Endothelial cell of hepatic sinusoid (primary cell): ENCODE measurements at regions not wholly inside any gene's neighbourhood (a gene's known extent, or its start where the extent isn't known, plus 50 kb on each side); places are given as distances from the start of the nearest gene placed in this dataset.
"Not testable (repeated sequence)": the region's sequence is repeated elsewhere in the genome, so short reads cannot be mapped to it uniquely, and the experiment has no call there.

Experiments
- in situ Hi-C: cut with HindIII; loops from 2 replicates; pipeline ENCODE4 v1.10.0; 2017; ENCODE audit warnings: low sequenced_read_pairs

DNA sequence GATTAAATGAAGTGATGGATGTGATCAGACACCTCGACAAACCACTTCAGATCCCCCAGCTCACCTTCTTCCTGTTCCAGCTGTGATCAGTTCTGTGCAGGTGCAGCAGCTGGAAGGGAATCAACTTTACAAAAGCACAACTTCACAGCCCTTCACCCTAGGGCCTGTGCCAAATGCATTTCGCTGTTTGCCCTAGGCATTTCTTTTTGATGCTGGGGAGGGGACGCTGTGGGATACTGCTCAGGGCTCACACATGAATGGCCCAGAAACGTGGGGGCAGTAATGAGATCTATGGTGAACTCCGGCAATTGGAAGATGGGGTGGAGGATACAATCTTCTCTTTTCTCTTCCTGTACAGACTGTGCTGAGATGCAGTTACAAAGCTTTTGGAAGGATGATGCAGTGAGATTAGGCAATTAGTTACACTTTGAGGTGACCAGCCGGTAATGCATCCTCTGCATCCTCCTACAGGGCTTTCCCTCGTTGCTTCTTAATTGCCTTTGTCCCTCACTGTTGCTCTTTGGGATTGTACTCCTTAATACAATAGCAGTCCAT, 215.1 kb upstream of the PITX2 start:
- in situ Hi-C loops, result no loop called here

DNA sequence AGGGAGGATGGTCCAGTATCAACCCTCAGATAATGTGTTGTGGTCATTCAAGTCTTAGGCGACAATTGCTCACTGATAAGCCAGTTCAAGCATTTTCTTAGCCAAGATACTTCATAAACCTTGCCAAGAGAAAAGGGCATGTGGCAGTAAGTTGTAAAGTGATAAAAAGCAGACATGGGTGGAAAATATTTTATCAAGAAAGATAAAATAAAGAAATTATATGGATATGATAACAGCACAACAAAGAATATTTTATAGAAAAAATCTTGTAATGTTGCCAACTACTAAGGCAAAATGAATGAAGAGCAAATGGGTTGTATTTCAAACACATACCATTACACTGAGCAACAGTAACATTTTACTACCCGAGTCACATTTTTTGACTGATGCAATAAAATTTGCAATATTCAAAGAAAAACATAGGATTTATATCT, 217.4 kb upstream of the PITX2 start:
- in situ Hi-C loops, result no loop called here

DNA sequence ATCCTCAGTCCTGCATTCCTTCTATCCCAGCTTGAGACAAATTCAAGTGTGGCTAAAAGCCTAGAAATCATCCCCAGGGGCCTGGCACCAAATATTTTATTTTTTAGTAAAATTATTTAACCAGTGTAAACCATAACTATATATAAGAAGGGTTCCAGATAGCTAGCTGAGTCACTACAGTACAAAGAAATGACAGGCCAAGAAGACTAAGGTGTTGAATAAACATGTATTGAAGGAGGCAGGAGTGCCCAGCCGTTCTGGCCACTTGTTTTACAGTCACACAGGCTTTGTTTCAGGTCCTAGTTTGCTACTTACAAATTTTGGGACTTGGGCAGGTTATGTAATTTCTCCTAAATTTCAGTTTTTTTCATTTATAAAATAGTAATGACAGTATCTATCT, 225.9 kb upstream of the PITX2 start:
- in situ Hi-C loops, result no loop called here

DNA sequence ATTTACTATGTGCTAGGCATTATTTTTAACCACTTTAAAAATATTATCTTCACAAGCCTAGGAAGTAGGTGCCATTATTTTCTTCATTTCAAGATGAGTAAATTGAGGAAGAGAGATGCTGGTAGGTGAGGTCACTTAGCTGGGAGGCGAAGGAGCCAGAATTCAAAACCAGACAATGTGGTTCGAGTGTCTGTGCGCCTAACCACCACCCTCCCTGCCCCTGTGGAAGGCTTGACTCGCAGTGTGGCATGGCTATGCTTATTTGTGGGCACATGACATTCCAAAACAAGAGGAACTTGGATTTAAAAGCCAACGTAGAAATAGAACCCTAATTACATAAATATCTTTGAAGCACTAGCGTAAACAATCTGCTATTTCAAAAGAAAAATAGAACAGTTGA, 226.6 kb upstream of the PITX2 start:
- in situ Hi-C loops, result no loop called here

DNA sequence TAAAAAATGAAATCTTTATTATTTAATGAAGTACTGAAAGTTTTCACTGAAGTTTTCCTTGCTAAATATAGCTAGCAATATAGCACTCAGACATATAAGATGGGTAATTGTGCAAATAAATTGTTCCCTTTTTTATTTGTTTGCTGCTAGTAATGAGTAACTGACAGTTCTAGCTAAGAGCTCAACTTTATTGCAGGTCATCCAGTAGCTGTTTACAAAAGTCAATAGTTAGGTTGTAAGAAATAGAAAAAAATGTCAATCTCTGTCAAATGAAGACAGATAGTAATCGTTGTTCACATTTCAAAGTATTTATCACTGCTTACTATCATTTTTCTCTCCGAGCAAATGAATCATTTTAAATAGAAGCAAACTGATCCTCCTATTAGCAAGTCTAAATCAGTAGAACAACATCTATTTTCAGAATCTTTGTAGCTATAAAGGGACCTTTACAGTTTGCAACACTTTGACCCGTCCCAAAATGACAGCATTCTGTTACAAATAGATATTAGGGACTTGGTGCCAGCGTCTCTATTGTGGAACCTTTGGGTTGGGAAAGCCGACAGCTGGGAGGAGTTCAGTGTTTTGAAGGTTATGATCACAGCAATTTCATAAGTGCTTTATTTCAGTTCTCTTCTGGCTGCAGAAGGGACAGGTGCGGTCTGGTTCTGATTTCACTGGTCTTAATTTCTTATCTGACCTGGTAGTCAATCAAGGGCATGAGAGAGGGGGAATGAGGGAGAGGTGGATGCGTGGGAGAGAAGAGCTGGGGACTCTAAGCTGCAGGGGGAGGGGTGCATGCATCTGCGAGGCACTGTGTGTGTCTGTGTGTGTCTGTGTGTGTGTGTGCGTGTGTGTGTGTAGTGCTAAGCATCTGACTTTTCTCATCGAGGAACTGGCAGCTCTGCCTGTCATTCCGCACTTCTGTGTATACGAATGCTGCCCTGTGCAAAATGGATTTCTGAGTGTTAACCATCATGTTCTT, 227.9 kb upstream of the PITX2 start:
- in situ Hi-C loops, result no loop called here

DNA sequence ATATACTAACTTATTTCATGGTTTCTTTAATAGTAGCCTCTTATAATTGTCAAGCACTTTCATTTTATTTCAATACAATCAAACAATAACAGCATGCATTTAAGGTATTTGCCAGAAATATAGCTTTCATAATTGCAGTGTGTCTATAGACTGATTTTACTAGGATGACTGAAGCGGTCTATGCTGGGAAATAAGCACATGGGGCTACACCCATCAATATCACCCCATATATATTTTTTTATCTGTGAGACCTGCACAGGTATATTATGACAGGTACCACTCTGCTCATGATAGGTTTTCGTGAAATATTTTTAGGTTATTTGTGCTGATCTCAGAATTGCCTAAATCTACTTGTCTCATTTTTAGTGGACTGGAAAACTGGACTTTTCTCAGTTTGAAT, 229.1 kb upstream of the PITX2 start:
- in situ Hi-C loops, result no loop called here

DNA sequence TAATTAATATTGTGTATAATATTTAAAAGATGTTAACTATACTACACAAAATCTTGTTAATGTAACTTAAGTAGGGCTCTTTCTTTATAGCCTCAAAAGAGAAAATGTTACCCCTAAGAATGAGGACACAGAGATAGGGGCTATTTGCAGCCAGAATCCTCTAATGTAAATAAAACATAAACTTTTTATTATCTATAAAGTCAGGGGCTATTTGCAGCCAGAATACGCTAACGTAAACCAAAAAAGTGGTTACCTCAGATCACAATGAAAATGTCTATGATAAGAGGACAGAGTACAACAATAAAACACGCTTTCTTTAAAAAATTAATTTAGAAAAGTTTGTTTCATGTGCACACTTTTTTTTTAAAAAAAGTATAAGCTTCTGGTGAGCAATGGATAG, 229.9 kb upstream of the PITX2 start:
- in situ Hi-C loops, result no loop called here

DNA sequence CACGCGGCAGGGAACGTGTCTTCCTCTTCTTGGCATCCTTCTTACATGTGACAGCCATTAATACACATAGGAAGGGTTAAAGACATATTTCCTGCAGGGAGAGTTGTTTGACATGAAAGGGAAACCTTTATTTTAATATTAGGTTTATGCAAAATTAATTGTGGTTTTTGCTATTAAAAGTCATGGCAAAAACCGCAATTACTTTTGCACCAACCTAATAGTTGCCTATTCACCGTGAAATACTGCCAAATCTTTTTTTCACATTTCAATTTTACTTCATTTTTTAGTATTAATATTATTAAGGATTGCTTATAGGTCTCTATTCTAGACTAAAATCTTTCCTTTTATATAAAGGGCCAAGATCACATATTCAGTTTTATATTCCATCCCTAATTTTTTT, 230.4 kb upstream of the PITX2 start:
- in situ Hi-C loops, result no loop called here

DNA sequence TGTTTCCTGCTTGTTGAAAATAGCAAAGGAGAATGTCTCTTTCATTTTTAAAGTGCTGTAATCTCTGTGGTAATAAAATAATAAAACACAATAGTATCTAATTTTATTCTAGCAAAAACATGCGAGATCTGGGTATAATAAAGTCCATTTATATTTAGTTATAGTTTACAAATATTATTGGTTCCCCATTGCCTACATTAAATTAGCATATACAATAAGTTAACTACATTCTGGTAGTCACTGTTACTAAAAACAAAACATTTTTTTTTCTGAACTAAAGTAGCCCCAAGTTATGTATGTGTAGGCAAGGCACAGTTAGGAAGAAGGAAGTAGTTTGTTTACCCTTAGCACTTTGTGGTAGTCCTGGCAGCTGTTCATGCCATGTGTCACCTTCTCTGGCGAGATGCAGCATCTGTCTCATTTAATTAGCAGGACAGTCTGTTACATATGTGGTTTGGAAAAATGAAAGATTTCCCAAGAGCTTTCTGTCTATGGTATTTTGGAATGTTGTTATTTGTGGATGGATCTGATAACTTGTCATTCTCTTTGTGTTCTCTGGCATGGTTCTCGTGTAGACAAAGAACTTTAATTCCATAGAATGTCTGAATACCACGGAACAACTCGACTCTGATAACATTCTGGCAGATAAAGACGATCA, 231.3 kb upstream of the PITX2 start:
- in situ Hi-C loops, result no loop called here

DNA sequence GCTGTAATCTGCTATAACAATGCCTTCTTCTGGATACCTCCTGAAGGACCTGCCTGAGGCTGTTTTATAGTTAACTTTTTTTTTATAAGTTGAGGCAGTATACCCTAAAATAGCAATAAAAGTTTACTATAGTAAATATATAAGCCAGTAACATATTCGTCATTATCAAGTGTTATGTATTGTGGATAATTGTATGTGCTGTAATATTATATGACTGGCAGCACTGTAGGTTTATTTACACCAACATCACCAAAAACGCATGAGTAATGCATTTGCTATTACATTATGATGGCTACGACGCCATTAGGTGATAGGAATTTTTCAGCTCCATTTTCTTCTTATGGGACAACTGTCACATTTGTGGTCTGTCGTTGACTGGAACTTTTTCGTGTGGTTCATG, 237.2 kb upstream of the PITX2 start:
- in situ Hi-C loops, result no loop called here

DNA sequence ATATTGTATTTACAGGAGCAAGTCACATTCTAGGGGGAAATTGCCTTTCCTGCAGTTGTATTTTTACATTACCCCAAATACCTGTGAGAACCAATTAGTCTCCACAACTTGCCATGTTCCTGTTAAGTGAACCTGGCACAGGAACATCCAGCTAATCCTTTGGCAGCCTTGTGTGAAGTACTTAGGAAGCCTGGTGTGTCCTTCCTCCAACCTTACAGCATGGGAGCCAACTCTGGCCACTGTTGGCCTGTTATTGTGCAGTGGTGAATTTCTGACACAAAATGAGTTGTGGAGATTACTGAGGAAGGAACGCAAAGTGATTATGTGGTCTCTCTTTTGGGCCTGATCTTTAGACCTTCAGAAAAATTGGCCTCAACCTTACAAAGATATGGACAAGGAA, 238.0 kb upstream of the PITX2 start:
- in situ Hi-C loops, result no loop called here

DNA sequence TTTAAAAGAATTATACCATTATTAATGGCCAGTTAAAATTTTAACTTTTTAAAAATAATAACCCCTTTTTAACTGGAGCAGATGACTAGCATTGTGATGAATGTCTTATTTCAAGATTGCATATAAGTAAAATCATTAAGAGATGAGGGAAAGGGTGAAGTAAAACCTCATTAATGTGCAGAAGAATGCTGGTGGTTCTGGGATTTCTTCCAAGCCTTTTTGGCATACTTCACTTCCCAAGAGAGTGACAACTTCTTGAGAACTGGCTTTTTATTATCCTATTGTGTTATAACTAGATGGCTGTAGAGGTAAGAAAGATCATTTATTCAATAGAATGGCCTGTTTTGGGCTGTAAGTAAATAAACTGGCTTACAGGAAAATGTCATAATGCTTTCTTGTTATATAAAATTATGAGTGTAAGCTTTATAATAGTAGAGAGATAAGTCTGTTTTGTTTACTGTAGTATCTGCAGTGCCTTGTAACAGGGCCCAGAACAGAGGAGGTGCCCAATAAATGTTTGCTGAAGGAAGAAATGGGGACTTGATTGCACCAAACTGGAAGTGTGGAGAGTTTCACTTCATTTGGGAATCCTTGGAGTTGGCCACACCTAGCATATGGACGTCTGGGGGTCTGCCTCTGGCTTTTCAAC, 242.9 kb upstream of the PITX2 start:
- in situ Hi-C loops, result no loop called here

DNA sequence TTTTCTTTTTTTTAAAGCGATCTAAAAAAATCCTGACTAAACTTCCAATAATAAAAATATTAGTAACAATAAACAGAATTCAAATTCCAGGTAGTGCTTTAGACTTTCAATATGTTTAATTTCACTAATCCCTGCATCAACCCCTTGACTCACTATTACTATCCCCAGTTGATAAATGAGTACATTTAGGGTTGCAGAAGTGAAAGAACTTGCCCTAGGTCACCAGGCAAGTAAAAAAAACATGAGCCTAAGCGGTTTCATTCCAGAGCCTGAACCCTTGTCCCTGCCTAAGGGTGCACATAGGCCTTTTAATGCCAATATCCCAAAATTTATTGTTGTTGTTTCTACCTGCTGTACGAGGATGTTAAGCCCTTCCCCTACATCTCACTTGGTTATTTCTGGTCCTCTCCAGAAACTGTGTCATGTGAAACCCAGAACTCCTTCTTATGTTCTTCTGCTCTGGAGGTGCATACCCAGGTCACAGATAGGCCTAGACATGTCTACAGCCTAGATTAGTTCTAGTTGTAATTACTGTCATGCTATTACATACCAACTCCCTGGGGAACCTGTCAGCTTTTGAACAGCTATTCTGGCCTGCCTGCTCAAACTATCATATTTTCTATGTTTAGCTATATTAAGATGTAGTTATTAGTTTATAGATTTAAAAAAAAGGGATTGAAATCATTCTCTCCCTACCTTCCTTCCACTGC, 244.5 kb upstream of the PITX2 start:
- in situ Hi-C loops, result no loop called here

DNA sequence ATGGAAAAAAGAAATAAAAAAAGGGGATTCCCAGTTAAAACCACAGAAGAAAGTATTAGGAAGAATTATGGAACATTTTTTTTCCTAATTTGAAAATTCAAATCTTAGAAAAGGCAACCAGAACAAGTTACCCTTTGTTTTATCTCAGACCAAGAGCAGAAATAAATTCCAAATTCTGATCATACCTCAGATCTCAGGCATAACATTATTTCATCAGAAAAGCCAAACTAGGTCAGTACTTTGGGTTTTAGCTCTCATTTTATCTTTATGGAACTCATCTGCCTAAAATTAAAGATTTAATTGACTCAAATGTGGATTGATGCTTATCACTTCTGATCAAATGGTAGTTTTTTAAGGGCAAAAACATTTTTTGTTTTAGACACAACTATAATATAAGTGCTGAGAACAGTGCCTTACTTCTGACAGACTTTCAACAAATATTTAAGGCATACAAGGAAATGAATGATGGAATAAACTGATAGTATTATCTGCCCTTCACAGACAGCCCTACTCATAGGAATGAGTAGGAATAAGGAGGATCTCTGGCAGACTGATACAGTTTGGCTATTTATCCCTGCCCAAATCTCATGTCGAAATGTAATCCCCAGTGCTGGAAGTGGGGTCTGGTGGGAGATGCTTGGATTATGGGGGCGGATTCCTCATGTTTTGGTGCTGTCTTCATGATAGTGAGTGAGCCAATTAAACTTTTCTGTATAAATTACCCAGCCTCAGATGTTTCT, 245.3 kb upstream of the PITX2 start:
- in situ Hi-C loops, result no loop called here

DNA sequence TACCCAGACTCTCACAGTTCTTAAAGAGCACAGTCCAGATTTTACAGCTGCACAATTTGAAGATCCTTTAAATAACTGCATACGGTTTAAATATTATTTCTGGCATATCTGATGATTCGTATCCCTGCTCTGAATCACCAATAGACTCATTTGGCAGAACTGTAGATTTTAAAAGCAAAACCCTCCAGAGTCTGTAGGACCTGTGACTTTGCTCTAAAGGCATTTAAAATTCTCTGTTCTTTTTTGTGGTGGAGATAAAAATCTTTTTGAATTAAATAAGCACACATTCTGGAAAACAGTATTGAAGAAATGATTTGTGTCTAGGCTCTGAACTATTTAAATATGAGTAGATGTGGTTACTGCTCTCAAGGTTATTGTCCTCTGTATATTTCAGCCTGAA, 246.2 kb upstream of the PITX2 start:
- in situ Hi-C loops, result no loop called here

DNA sequence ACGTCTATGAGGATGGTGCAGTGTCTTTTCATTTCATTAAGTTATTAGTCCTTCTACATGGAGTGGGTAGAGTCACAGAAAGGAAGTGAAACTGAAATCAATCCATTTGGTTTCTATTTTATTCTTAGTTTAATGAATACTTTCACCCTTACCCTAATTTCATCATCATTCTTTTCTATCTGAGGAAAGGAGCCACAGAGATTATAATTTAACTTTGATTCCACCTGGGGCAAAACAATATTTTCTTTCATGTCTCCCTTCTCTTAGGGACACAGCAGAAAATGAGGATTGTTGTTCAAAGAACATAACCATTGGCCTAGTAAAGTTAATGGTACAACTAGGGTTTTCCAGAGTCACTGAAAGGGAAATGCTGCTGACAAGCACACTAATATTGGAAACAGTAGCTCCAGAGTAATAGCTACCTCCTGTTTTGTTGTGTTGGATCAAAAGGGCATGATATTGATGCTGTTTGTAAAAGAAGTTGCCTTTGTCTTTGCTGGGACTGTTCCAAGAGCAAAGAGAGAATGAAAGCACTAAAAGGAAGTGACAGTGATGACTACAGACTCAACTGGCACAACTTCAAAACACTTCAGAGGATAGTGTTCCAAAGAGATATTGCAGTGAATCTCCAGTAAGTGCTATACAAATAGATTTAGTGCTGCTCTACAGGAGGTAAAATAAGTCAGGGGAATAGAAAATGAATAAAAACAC, 247.1 kb upstream of the PITX2 start:
- in situ Hi-C loops, result no loop called here

DNA sequence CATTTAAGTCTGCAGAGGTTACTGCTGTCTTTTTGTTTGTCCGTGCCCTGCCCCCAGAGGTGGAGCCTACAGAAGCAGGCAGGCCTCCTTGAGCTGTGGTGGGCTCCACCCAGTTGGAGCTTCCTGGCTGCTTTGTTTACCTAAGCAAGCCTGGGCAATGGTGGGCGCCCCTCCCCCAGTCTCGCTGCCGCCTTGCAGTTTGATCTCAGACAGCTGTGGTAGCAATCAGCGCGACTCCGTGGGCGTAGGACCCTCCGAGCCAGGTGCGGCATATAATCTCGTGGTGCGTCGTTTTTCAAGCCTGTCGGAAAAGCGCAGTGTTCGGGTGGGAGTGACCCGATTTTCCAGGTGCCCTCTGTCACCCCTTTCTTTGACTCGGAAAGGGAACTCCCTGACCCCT, 253.3 kb upstream of the PITX2 start:
- in situ Hi-C loops, result not testable (repeated sequence)

DNA sequence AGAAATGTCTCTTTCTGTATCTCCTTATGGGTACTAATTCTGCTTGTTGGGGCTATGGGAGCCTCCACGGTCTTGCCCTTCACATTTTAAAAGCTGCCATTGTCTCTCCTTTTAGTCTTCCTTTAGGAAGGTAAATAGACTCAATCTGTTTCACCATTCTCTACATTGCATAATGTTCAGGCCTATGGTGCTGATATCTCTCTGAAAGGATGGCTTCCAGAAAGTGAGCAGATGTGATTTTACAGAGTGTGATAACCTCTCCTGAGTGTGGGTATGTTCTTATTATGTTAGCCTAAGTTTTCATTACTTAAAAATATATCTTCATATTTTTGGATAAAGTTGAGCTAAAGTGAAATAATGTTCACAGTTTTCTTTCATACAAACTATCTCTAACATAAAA, 254.0 kb upstream of the PITX2 start:
- in situ Hi-C loops, result no loop called here

DNA sequence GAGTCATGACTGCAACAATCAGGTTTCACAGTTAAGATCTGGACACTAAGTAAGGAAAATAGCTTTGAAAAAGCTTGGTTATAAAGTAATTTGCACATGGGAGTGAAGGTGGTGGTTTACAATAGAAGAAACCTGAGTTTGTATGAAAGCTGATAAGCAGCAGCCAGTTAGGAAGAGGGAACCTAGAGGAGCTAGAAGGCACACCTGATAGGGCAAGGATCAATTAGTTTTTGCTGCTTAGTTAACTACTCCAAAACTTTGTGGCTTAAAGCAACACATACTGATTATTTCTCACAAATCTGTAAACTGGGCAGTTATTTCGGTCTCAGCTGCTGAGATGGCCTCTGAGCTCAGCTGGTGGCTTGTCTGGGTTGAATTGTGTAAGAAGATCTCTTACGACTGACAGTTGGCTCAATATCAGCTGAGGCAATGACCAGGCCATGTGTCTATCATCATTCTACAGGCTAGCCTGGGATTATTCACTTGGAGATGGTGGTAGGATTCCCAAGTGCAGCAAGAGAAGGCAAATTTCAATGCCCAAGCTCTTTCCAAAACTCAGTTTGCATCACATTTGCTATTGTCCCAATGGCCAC, 255.0 kb upstream of the PITX2 start:
- in situ Hi-C loops, result no loop called here
